HepG2 (cell line): ENCODE measurements at regions not wholly inside any gene's neighbourhood (a gene's known extent, or its start where the extent isn't known, plus 50 kb on each side); places are given as distances from the start of the nearest gene placed in this dataset.

Experiments used
- ATAC-seq: fragments of 200-7000 bp; cut with Tn5 transposase; 3 replicates; pipeline ENCODE4 v1.9.1; 2020; ENCODE audit warnings: mild to moderate bottlenecking, moderate library complexity
- BruUV-seq: library from RNA; stranded (reverse); fragments of 400-500 nt; replicated peaks from 2 replicates; lab custom pipeline; 2021; lab: Mats Ljungman, UMichigan
- CTCF ChIA-PET: fragments of 300-600 bp; formaldehyde crosslinking; extraction: SDS; loops from one replicate; lab custom pipeline; 2021; ENCODE audit warnings: low total read pairs, inconsistent platforms, low intra/inter-chr PET ratio; lab: Yijun Ruan, JAX
- POLR2A ChIA-PET: fragments of 350-600 bp; sonication (Branson Sonifier 250); formaldehyde crosslinking; loops from one replicate; lab custom pipeline; 2020; ENCODE audit warnings: antibody characterized with exemption, inconsistent platforms; lab: Yijun Ruan, JAX
- DNase-seq: peaks from one replicate; pipeline ENCODE4 v3.0.0-alpha.2; 2015; ENCODE audit warnings: low spot score
- FAIRE-seq: peaks from 3 replicates; lab custom pipeline; 2011; peaks lifted over from hg19 to GRCh38; lab: Jason Lieb, UNC
- H2AFZ ChIP-seq: one replicate; pipeline ENCODE4 v1.6.1; 2011; ENCODE audit warnings: low read length, inconsistent platforms
- H3K27ac ChIP-seq: fragments of 300-600 bp; 3 replicates; pipeline ENCODE4 v1.8.0; 2011; ENCODE audit warnings: mixed run types, mild to moderate bottlenecking, mixed read lengths, low read length, inconsistent platforms; ENCODE audit not compliant: insufficient read depth; ENCODE audit errors: extremely low read length
- H3K27me3 ChIP-seq, 2 experiments: fragments of 200-600 bp in 1 of 2; 2 replicates in 1 of 2; 3 replicates in 1 of 2; pipeline versions ENCODE4 v1.6.0 to v1.8.0; 2011; ENCODE audit warnings: low read length in 2 of 2, mild to moderate bottlenecking in 2 of 2, moderate library complexity in 2 of 2, inconsistent platforms in 1 of 2; ENCODE audit not compliant: insufficient read depth in 2 of 2, control insufficient read depth in 1 of 2
- H3K36me3 ChIP-seq, 2 experiments: fragments of 200-600 bp in 1 of 2; replicated peaks in 1 of 2; 2 replicates in 1 of 2; 3 replicates in 1 of 2; pipeline versions ENCODE4 v1.5.1 to v1.8.0; 2011; ENCODE audit warnings: low read length in 2 of 2, inconsistent platforms in 1 of 2; ENCODE audit not compliant: insufficient read depth in 2 of 2, control insufficient read depth in 1 of 2
- H3K4me1 ChIP-seq: 2 replicates; pipeline ENCODE4 v1.5.1; 2012; ENCODE audit warnings: low read length, inconsistent platforms; ENCODE audit not compliant: insufficient read depth
- H3K4me2 ChIP-seq: 2 replicates; pipeline ENCODE4 v1.6.0; 2011; ENCODE audit warnings: low read depth, low read length, inconsistent platforms
- H3K4me3 ChIP-seq, 3 experiments: fragments of 200-600 bp in 1 of 3; sonication (generic), shearing (Covaris generic) in 1 of 3; replicated peaks in 1 of 3; 2 replicates each; pipeline ENCODE4 v1.5.1; 2011 to 2016; ENCODE audit warnings: low read length in 3 of 3, inconsistent platforms in 2 of 3, low read depth in 2 of 3, mild to moderate bottlenecking in 2 of 3, control low read depth in 1 of 3, mixed read lengths in 1 of 3; ENCODE audit not compliant: insufficient read depth in 1 of 3
- H3K79me2 ChIP-seq: one replicate; pipeline ENCODE4 v1.6.1; 2011; ENCODE audit warnings: low read length, inconsistent platforms; ENCODE audit not compliant: insufficient read depth
- H3K9ac ChIP-seq: 2 replicates; pipeline ENCODE4 v1.6.0; 2011; ENCODE audit warnings: mild to moderate bottlenecking, low read depth, low read length, inconsistent platforms; ENCODE audit not compliant: insufficient read depth
- H3K9me3 ChIP-seq: 2 replicates; pipeline ENCODE4 v1.5.1; 2012; ENCODE audit warnings: mild to moderate bottlenecking, low read length
- H4K20me1 ChIP-seq: 2 replicates; pipeline ENCODE4 v1.6.0; 2011; ENCODE audit warnings: inconsistent platforms, mild to moderate bottlenecking, low read length, moderate library complexity; ENCODE audit not compliant: insufficient read depth
- ATAD3A ChIP-seq: sonication (generic); formaldehyde crosslinking; IDR thresholded peaks from 2 replicates; pipeline ENCODE4 v1.4.0; 2020; ENCODE audit warnings: missing genetic modification reagents
- DMAP1 ChIP-seq: IDR thresholded peaks from 2 replicates; pipeline ENCODE4 v1.6.1; 2016
- NFYC ChIP-seq: IDR thresholded peaks from 2 replicates; pipeline ENCODE4 v1.6.1; 2016; ENCODE audit warnings: missing genetic modification reagents, missing compliant biosample characterization
- RFX3 ChIP-seq: IDR thresholded peaks from 2 replicates; pipeline ENCODE4 v1.6.1; 2016; ENCODE audit warnings: missing biosample characterization, missing genetic modification reagents
- SP1 ChIP-seq, 2 experiments: fragments of 450-650 bp in 1 of 2; sonication (generic) in 1 of 2; formaldehyde crosslinking in 1 of 2; IDR thresholded peaks; 2 replicates each; pipeline versions ENCODE4 v1.4.0 to v1.6.1; 2016 to 2020; ENCODE audit warnings: missing genetic modification reagents in 1 of 2
- TBX2 ChIP-seq: sonication (generic); formaldehyde crosslinking; IDR thresholded peaks from 2 replicates; pipeline ENCODE4 v1.5.0; 2020; ENCODE audit warnings: missing genetic modification reagents, mild to moderate bottlenecking, borderline replicate concordance
- ZEB1 ChIP-seq: IDR thresholded peaks from 2 replicates; pipeline ENCODE4 v1.6.1; 2012; ENCODE audit warnings: mild to moderate bottlenecking, low read depth, inconsistent platforms; ENCODE audit not compliant: insufficient replicate concordance
- ZNF468 ChIP-seq: sonication (generic); formaldehyde crosslinking; IDR thresholded peaks from 2 replicates; pipeline ENCODE4 v1.8.0; 2022; ENCODE audit warnings: mild to moderate bottlenecking, moderate library complexity, missing genetic modification reagents
- WGBS: methylation state at CpG from one replicate; pipeline ENCODE4 v1.1.6; 2017; ENCODE audit warnings: low lambda C conversion rate; 5-methylcytosine and 5-hydroxymethylcytosine counted together
- in situ Hi-C: cut with HindIII; loops from 2 replicates; pipeline ENCODE4 v1.10.0; 2017; ENCODE audit warnings: low pct_unique_long_range_greater_than_20kb; ENCODE audit not compliant: extremely low pct_ligation_motif_present
- intact Hi-C: fragments of 100-400 bp; cut with micrococcal nuclease; formaldehyde crosslinking; loops from one replicate; pipeline ENCODE4 v1.10.0; 2022; ENCODE audit not compliant: unreplicated experiment
- TF ChIP-seq, protein P1 (sequence below): sonication (generic); formaldehyde crosslinking; IDR thresholded peaks from 2 replicates; pipeline ENCODE4 v1.5.1; 2020; ENCODE audit warnings: missing genetic modification reagents, mild to moderate bottlenecking, borderline replicate concordance
- TF ChIP-seq, protein P2 (sequence below): sonication (generic); formaldehyde crosslinking; IDR thresholded peaks from 2 replicates; pipeline ENCODE4 v1.8.0; 2023; ENCODE audit warnings: mild to moderate bottlenecking, missing genetic modification reagents
- TF ChIP-seq, protein P3 (sequence below): sonication (generic); formaldehyde crosslinking; IDR thresholded peaks from 2 replicates; pipeline ENCODE4 v1.8.1; 2023; ENCODE audit warnings: mild to moderate bottlenecking, missing genetic modification reagents, borderline replicate concordance

DNA sequence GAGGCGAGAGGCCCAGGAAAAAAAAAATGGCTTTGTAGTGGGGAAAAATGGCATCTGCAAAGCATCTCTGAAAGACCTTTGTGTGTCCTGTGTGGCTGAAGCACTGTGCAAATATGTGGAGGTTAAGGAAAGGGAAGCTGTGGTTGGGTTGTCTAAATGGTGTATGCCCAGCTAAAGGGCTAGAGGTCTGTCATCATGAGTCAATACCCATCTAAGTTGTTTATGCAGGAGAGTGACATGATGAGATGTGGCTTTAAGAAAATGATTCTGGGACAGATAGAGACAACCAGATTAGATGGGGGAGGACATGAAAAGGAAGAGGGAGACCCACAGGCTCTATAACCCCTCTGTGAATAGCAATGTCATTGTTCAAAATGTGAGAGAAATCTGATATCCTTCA, 280.7 kb downstream of the MFSD1 start:
- 3% methylated on average over 1 of the region's 1 CpG for WGBS
- no peak overlapping the region for H3K4me3 ChIP-seq
- H2AFZ ChIP-seq: no peak overlapping the region
- no peak for FAIRE-seq
- no peaks in the 10 kb centered on the region for H3K79me2 ChIP-seq
- ChIA-PET CTCF (no interaction called here), POLR2A (no interaction called here)
- no peaks in the 10 kb centered on the region for H3K9me3 ChIP-seq
- ATAC-seq: no peak
- BruUV-seq: no TSS peak
- intact Hi-C loops: no loop called here
- H4K20me1 ChIP-seq: no peaks in the 10 kb centered on the region
- H3K9ac ChIP-seq: no peak overlapping the region
- H3K4me1 ChIP-seq: no peaks in the 10 kb centered on the region
- H3K4me2 ChIP-seq: no peak overlapping the region
- no peak for DNase-seq
- H3K27me3 ChIP-seq: no peaks in the 10 kb centered on the region
- TF ChIP-seq, protein P1, sequence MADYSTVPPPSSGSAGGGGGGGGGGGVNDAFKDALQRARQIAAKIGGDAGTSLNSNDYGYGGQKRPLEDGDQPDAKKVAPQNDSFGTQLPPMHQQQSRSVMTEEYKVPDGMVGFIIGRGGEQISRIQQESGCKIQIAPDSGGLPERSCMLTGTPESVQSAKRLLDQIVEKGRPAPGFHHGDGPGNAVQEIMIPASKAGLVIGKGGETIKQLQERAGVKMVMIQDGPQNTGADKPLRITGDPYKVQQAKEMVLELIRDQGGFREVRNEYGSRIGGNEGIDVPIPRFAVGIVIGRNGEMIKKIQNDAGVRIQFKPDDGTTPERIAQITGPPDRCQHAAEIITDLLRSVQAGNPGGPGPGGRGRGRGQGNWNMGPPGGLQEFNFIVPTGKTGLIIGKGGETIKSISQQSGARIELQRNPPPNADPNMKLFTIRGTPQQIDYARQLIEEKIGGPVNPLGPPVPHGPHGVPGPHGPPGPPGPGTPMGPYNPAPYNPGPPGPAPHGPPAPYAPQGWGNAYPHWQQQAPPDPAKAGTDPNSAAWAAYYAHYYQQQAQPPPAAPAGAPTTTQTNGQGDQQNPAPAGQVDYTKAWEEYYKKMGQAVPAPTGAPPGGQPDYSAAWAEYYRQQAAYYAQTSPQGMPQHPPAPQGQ (CRISPR knock-in tag): no peak
- TF ChIP-seq, protein P2, sequence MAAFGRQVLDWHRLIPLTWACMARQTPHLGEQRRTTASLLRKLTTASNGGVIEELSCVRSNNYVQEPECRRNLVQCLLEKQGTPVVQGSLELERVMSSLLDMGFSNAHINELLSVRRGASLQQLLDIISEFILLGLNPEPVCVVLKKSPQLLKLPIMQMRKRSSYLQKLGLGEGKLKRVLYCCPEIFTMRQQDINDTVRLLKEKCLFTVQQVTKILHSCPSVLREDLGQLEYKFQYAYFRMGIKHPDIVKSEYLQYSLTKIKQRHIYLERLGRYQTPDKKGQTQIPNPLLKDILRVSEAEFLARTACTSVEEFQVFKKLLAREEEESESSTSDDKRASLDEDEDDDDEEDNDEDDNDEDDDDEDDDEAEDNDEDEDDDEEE (CRISPR knock-in tag): no peak
- TF ChIP-seq ATAD3A (no peak), SP1 (IDR thresholded peaks at IDR 0.05) (no peak), SP1 (CRISPR knock-in tag; IDR thresholded peaks at IDR 0.05) (no peak), ZNF468 (CRISPR knock-in tag) (no peak), NFYC (CRISPR knock-in tag) (no peak), ZEB1 (no peak), RFX3 (CRISPR knock-in tag) (no peak), TBX2 (CRISPR knock-in tag) (no peak), DMAP1 (CRISPR knock-in tag) (no peak)
- TF ChIP-seq, protein P3, sequence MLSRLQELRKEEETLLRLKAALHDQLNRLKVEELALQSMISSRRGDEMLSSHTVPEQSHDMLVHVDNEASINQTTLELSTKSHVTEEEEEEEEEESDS (CRISPR knock-in tag): no peak
- no peak overlapping the region for H3K27ac ChIP-seq
- no peaks in the 10 kb centered on the region for H3K36me3 ChIP-seq
- in situ Hi-C loops: no loop called here
